SJCRH30 (cell line): ENCODE measurements at regions not wholly inside any gene's neighbourhood (a gene's known extent, or its start where the extent isn't known, plus 50 kb on each side); places are given as distances from the start of the nearest gene placed in this dataset.
A peak's percentile ranks its signal among the peaks of the same experiment; 100 is the strongest.
"Not testable (repeated sequence)": the region's sequence is repeated elsewhere in the genome, so short reads cannot be mapped to it uniquely, and the experiment has no call there.

ENCODE experiments used
- DNase-seq, 2 experiments: peaks; one replicate each; pipeline ENCODE4 v3.0.0-alpha.2; 2015 to 2020
- H3K27ac ChIP-seq: fragments of 250-450 bp; sonication (Bioruptor Pico); 2 replicates; pipeline ENCODE4 v1.5.1; 2020; ENCODE audit warnings: mild to moderate bottlenecking, moderate library complexity
- H3K27me3 ChIP-seq: fragments of 250-450 bp; sonication (Bioruptor Pico); 2 replicates; pipeline ENCODE4 v1.5.1; 2020; ENCODE audit warnings: mild to moderate bottlenecking, moderate library complexity
- H3K36me3 ChIP-seq: fragments of 250-450 bp; sonication (Bioruptor Pico); 2 replicates; pipeline ENCODE4 v1.5.1; 2020; ENCODE audit warnings: mild to moderate bottlenecking, moderate library complexity
- H3K4me1 ChIP-seq: fragments of 250-450 bp; sonication (Bioruptor Pico); 2 replicates; pipeline ENCODE4 v1.5.1; 2020; ENCODE audit warnings: mild to moderate bottlenecking, moderate library complexity
- H3K4me3 ChIP-seq: fragments of 250-450 bp; sonication (Bioruptor Pico); 2 replicates; pipeline ENCODE4 v1.5.1; 2020; ENCODE audit warnings: mild to moderate bottlenecking, moderate library complexity
- H3K9me3 ChIP-seq: fragments of 250-450 bp; sonication (Bioruptor Pico); replicated peaks from 2 replicates; pipeline ENCODE4 v1.5.1; 2020; ENCODE audit warnings: mild to moderate bottlenecking, moderate library complexity

DNA sequence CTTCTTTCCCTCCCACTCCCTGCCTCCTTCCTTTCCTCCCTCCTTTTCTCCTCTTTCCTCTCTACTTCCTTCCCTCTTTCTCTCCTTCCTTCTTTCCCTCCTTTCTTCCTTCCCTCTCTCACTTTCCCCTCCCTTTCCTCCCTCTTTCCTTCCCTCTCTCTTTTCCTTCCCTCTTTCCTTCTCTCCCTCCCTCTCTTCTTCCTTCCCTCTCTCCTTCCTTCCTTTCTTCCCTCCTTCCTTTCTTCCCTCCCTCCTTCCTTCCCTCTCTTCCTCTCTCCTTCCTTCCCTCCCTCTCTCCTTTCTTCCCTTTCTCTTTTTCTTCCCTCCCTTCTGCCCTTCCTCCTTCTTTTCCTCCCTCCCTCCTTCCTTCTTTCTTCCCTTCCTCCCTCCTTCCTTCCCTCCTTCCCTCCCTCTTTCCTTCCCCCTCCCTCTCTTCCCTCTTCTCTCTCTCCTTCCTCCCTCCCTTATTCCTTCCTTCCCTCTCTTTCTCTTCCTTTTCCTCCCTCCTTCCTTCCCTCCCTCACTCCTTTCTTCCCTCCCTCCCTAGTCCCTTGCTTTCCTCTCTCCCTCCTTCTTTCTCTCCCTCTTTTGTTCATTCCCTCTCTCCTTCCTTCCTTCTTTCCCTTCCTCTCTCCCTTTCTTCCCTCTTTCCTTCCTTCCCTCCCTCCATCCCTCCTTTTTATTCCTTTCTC lies 443.9 kb downstream of the ZNF536 start:
- DNase-seq: no peak
- Histone ChIP-seq H3K27me3 (peaks cover 3% of the 10 kb centered on the region; the same call in 1 of the 2 replicates), H3K9me3 (no peaks in the 10 kb centered on the region; the same call in 1 of the 2 replicates), H3K4me3 (no peak overlapping the region), H3K4me1 (no peaks in the 10 kb centered on the region), H3K27ac (no peak overlapping the region), H3K36me3 (no peaks in the 10 kb centered on the region)

GRCh38 chr19:30812099-30812678 lies 440.0 kb downstream of the ZNF536 start:
- Histone ChIP-seq H3K9me3 (peaks cover 4% of the 10 kb centered on the region; the same call in 1 of the 2 replicates), H3K4me1 (no peaks in the 10 kb centered on the region), H3K27ac (no peak overlapping the region), H3K4me3 (no peak overlapping the region), H3K27me3 (0 out of 2 replicates have a peak, but pooled peaks cover 6% of the 10 kb centered on the region), H3K36me3 (no peaks in the 10 kb centered on the region)
- DNase-seq: no peak

- no peak for DNase-seq
- Histone ChIP-seq H3K36me3 (no peaks in the 10 kb centered on the region), H3K4me3 (no peak overlapping the region), H3K27ac (no peak overlapping the region), H3K9me3 (peaks cover 4% of the 10 kb centered on the region; the same call in 1 of the 2 replicates), H3K4me1 (no peaks in the 10 kb centered on the region), H3K27me3 (0 out of 2 replicates have a peak, but pooled peaks cover 6% of the 10 kb centered on the region)
These were observed 439.4 kb downstream of the ZNF536 start for GRCh38 chr19:30811397-30812098.

DNA sequence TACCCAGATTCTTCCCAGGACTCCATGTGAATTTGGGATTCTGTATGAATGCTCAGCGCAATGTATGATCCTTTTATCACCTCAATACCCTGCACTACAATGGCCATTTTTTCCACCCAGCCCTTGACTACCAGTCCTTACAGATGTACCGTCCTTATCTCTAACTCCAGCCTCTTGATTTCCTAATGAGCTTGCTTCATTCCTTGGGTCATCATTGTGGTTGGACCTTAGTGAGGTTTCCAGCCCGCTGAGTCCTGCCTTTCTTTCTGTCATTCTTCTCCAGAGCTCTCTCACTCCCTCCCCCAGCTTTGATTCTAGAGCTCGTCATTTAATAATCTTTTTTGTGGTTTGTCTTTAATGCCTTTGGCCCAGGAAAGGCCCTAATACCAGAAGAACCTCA lies 438.5 kb downstream of the ZNF536 start:
- H3K36me3 ChIP-seq: no peaks in the 10 kb centered on the region
- H3K9me3 ChIP-seq: peaks cover 4% of the 10 kb centered on the region; the same call in 1 of the 2 replicates
- DNase-seq: no peak
- H3K4me1 ChIP-seq: no peaks in the 10 kb centered on the region
- no peak overlapping the region for H3K27ac ChIP-seq
- H3K4me3 ChIP-seq: no peak overlapping the region
- 0 out of 2 replicates have a peak, but pooled peaks cover 6% of the 10 kb centered on the region for H3K27me3 ChIP-seq

DNA sequence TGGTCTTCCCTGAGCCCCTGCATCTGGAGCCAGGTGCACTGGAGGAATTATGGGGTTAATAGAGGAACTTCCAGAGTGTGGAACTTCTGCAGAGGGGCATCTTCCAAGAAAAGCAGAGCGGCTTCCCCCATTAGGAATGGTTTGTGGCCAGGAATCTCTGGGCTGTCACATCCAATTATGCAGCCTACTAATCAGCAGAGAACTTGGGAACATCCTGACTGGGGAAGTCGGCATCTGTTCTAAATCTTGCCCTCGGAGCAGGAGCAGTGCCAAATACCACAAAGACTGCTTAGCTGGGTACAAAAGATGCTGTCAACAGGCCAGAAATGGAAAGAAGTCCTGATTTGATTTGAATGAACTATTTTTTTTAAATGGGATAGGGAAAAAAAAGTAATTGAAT lies 435.1 kb downstream of the ZNF536 start:
- H3K9me3 ChIP-seq: peaks cover 4% of the 10 kb centered on the region; the same call in 1 of the 2 replicates
- DNase-seq: peak in 1 of 2 experiments; percentile 34
- H3K36me3 ChIP-seq: no peaks in the 10 kb centered on the region
- H3K27me3 ChIP-seq: peaks cover 6% of the 10 kb centered on the region; the same call in 1 of the 2 replicates
- H3K27ac ChIP-seq: no peak overlapping the region
- no peak overlapping the region for H3K4me3 ChIP-seq
- H3K4me1 ChIP-seq: no peaks in the 10 kb centered on the region

DNA sequence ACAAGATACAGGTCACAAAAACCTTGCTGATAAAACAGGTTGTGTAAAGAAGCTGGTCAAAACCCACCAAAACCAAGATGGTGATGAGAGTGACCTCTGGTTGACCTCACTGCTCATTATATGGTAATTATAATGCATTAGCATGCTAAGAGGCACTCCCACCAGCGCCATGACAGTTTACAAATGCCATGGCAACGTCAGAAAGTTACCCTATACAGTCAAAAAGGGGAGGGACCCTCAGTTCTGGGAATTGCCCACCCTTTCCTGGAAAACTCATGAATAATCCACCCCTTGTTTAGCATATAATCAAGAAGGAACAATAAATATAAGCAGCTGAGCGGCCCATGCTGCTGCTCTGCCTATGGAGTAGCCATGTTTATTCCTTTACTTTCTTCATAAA lies 434.1 kb downstream of the ZNF536 start:
- Histone ChIP-seq H3K4me1 (no peaks in the 10 kb centered on the region), H3K9me3 (peaks cover 4% of the 10 kb centered on the region; the same call in 1 of the 2 replicates), H3K4me3 (no peak overlapping the region), H3K27ac (no peak overlapping the region), H3K36me3 (no peaks in the 10 kb centered on the region), H3K27me3 (peaks cover 5% of the 10 kb centered on the region; the same call in 1 of the 2 replicates)
- no peak for DNase-seq

GRCh38 chr19:30804751-30805150 lies 432.6 kb downstream of the ZNF536 start:
- H3K9me3 ChIP-seq: peaks cover 4% of the 10 kb centered on the region; the same call in 1 of the 2 replicates
- no peak for DNase-seq
- H3K27me3 ChIP-seq: no peaks in the 10 kb centered on the region; the same call in 1 of the 2 replicates
- no peak overlapping the region for H3K4me3 ChIP-seq
- H3K36me3 ChIP-seq: no peaks in the 10 kb centered on the region
- H3K27ac ChIP-seq: no peak overlapping the region
- H3K4me1 ChIP-seq: no peaks in the 10 kb centered on the region

DNA sequence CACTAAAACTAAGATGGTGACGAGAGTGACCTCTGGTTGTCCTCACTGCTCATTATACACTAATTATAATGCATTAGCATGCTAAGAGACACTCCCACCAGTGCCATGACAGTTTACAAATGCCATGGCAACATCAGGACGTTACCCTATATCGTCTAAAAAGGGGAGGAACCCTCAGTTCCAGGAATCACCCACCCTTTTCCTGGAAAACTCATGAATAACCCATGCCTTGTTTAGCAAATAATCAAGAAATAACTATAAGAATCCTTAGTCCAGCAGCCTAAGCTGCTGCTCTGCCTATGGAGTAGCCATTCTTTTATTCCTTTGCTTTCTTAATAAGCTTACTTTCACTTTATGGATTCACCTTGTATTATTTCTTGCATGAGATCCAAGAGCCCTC lies 432.1 kb downstream of the ZNF536 start:
- not testable (repeated sequence) for H3K36me3 ChIP-seq, DNase-seq, H3K4me3 ChIP-seq, H3K27me3 ChIP-seq, H3K9me3 ChIP-seq, H3K4me1 ChIP-seq, H3K27ac ChIP-seq

DNA sequence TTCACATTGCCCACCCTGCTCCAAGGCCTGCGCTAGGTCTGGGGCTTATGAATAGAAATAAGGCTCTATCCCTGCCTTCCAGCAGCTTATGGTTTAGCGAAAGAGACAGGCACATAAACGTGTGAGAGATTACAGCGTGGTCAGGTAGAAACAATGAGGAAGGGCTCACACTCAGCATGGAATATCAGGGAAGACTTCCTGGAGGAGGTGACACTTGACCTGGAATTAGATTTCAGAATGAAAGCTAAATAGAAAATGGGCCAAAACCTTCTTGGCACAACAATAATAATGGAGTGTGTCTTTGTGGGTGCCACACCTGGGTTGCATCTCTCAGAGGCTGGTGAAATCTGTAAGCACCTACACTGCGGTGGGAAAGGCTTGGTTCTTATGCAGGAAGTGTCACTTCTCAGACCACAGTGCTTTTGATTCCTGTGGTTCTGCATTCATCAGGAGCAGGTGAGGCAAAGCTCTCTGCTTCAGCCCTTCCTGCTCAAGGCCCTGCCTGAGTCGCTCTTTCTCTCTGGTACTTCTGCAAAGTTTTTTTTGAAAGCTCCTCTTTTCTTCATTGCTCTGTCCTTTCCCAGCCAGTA lies 430.3 kb downstream of the ZNF536 start:
- Histone ChIP-seq H3K27ac (no peak overlapping the region), H3K4me1 (no peaks in the 10 kb centered on the region), H3K36me3 (no peaks in the 10 kb centered on the region), H3K27me3 (no peaks in the 10 kb centered on the region; the same call in 1 of the 2 replicates), H3K4me3 (no peak overlapping the region), H3K9me3 (no peaks in the 10 kb centered on the region)
- no peak for DNase-seq

DNA sequence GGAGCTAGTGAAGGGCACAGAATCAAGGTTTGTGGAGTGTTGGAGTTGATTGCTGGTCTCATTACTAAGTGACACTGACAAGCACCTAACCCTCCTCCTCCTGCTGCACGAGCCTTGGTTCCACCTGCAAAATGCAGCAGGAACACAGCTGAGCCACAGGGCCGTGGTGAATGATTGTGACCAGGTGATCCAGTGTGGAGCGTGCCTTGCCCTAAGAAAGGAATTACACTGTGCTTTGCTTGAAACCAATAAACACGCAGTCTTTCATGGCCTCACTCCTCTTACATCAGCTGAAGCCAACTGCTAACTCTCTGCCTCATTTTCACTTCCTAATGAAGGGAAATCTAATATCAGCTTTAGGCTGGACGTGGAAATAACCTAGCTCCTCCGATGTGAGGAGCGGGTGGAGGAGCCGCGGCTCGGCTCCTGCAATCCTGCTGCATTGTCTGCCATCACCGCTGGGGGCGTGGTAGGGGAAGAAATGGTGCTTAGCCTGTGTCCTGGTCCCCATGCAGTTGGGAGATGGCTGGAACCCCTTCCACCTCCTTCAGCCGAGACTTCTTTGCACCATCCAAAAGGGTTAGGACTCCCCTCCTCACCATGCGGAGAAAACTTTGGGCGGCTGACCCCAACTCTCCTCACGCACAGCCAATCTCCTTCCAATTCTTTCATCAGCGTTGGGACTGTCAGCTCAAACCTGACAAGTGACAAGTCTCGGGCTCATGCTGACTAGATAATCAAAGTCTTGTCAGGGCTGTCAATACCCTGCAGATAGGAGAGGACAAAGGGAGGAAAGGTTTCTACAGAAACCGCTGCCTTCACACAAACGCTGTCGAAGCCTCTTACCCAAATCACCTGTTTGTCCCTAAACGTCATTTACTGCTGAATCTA lies 427.9 kb downstream of the ZNF536 start:
- Histone ChIP-seq H3K27ac (no peak overlapping the region), H3K36me3 (no peaks in the 10 kb centered on the region), H3K4me1 (no peaks in the 10 kb centered on the region), H3K4me3 (no peak overlapping the region), H3K9me3 (no peaks in the 10 kb centered on the region), H3K27me3 (no peaks in the 10 kb centered on the region; the same call in 1 of the 2 replicates)
- DNase-seq: peak; percentile 43 to 69

- H3K4me1 ChIP-seq: no peaks in the 10 kb centered on the region
- no peaks in the 10 kb centered on the region for H3K36me3 ChIP-seq
- no peak for DNase-seq
- H3K27me3 ChIP-seq: no peaks in the 10 kb centered on the region
- no peak overlapping the region for H3K27ac ChIP-seq
- no peaks in the 10 kb centered on the region for H3K9me3 ChIP-seq
- no peak overlapping the region for H3K4me3 ChIP-seq
These were observed 423.5 kb downstream of the ZNF536 start for GRCh38 chr19:30795727-30796126.

GRCh38 chr19:30792561-30793505 lies 420.6 kb downstream of the ZNF536 start:
- Histone ChIP-seq H3K27me3 (no peaks in the 10 kb centered on the region), H3K4me3 (no peak overlapping the region), H3K4me1 (no peaks in the 10 kb centered on the region), H3K36me3 (no peaks in the 10 kb centered on the region), H3K27ac (no peak overlapping the region), H3K9me3 (no peaks in the 10 kb centered on the region; the same call in 1 of the 2 replicates)
- no peak for DNase-seq

GRCh38 chr19:30791088-30791487 lies 418.9 kb downstream of the ZNF536 start:
- Histone ChIP-seq H3K4me3 (no peak overlapping the region), H3K4me1 (no peaks in the 10 kb centered on the region), H3K9me3 (no peaks in the 10 kb centered on the region; the same call in 1 of the 2 replicates), H3K27me3 (no peaks in the 10 kb centered on the region), H3K36me3 (no peaks in the 10 kb centered on the region), H3K27ac (no peak overlapping the region)
- DNase-seq: no peak
